Activated CD8-positive, alpha-beta memory T cell treated with anti-CD3 and anti-CD28 coated beads, Interleukin-2, amount 50 U/mL, for 4 hours (primary cell): ENCODE measurements at regions not wholly inside any gene's neighbourhood (a gene's known extent, or its start where the extent isn't known, plus 50 kb on each side); places are given as distances from the start of the nearest gene placed in this dataset.
A peak's percentile ranks its signal among the peaks of the same experiment; 100 is the strongest.

Source experiments
- DNase-seq: peaks from one replicate; pipeline ENCODE4 v3.0.0-alpha.2; 2020

DNA sequence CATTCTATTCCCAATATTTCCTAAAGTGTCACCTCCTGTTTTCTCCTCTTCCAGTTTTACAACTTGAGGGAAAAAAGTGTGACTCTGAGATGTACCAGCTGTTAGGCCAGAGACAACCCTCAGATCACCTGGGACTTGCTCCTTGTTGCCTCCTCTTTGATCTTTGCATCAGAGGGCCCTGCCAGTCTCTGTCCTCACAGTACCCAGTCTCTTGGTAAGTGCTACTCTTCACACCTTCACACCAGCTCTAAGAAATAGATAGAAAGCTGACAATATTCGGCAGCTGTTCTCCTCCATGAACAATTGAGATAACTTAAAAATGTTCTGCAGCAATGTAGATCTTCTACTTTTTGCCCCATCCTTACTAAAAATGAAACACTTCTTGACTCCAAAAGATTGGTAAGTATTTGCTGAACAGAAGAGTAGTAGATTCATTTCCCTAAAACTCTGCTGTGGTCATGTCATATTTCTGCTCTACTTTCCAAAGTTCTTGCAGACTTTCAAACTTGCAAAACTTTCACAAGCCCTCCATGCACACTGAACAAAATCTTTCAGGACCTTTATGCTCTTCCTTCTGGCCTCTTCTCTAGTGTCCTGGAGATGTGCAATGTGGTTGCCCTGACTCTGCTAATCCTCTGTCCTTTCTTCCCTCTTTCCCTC lies 188.6 kb downstream of the SNX18 start:
- DNase-seq, result no peak

DNA sequence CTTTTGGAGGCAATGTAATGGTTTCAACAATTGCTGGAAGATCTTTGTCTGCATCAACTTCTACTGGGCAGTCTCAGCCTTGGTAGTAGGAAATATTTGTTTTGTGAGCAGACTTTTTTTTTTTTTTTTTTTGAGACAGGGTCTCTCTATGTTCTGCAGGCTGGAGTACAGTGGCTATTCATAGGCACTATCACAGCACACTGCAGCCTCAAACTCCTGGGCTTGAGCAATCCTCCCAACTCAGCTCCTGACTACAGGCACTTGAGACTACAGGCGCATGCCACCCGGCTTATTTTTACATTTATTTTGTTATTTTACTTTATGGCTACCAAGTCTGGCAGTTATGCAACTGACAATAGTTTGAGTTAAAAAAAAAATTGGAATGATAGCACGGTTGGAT lies 187.3 kb downstream of the SNX18 start:
- DNase-seq, result no peak

DNA sequence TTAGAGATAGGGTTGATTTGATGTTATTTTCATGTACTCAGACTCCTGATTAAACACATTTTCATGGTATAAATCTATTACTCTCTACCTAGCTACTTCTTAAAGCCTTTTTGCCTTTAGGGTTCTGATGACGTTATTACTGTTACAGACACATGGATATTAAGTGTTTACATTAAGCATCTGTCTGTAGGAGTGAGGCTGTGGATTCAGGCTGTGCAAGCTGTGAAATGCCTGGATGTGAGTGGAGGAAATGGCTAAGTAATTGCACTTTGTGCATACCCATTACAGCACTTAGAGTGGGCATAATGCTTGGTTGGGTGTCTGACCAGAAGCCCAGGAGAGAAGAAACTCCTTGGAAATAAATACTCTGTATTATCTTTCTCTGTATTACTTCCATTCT lies 186.8 kb downstream of the SNX18 start:
- no peak for DNase-seq

DNA sequence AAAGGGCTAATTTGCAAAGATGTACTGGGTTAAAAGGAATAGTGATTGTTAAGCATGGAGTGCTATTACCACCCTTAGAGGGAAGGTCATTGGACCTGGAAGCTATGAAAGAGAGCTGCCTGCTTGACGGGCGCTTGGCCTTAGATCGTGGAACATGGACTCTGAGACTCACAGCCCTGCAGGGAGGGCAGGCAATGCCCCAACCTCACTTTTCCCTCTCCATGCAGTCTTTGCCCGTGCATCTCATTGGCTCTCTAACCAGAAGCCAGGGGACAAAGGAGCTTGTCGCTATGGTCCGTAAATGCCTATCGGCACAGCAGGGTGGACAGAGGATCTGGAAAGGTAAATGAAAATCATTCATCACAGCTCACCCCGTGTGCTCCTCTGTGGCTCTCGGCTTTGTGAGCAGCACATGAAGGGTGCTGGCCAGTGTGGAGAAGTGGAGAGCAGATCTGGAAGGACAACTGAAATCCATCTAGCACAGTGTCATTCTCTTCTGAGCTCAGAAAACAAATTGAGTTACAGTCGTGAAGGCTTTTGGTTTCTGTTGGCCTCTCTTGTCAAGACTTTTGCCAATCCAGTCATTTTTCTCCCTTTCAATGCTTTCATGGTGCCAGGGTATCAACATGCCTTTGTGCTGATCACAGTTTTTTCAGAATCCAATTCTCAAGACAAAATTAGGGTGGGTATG lies 186.2 kb downstream of the SNX18 start:
- no peak for DNase-seq

DNA sequence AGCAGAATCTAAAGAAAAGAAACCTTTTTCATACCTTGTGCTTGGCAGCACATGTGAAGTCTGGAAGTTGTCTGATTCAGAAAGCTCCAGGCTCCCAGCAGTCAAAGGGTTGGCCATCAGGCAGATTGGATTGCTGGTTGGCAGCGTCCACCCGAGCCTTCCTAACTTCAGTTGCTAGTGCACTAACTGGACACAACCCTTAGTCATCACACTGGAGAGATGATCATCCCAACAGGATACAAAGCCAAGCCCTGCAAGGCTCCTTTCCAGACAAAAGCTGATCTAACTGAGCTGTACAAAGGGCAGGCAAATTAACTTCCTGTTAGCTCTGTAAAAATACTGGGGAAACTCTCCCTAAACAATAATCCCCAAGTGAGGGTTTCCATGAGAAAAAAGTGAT lies 185.6 kb downstream of the SNX18 start:
- DNase-seq, result no peak

DNA sequence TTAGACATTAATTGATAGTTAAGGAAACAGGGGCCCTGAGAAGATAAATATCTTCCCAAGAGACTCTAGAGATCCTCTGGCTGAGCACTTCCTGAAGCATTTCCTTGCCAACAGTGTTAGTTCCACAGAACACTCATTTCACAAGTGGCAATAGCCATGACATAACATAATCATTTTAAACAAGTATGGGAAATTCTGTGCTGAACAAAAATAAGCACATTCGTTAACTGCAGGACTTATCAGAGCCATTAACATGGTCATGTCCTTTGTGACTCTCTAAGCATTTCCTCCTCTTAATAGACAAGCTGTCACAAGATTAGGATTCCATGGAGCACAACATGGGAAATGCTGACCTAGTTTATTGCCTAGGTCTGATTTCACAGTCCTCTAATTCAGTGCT lies 184.9 kb downstream of the SNX18 start:
- DNase-seq, result no peak

DNA sequence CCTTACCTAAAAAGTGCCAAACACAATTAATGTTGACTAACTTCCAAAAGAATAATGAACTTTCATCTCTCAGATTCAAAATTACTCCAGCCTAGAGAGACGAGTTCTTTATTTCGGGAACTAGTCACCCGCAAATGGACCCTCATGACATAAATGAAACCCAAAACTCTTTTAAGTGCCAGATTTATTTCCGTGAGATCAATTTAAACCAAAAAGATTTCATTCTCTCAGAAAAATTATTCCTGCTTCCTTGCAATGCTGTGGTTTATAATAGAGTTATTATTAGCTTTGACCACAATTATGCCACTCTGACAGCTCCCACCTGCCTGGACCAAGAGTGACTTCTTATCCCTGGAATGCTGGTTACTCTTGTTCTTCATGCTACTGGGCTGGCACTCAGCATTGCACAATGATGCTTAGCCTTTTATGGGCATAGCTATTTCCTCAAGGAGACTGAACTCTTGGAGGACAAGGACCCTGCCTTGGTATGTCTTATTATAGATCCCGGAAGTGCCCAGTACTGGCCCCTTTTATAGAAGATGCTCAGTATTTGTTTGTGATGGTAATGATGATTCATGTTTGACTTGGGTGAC lies 183.5 kb downstream of the SNX18 start:
- DNase-seq, result no peak

DNA sequence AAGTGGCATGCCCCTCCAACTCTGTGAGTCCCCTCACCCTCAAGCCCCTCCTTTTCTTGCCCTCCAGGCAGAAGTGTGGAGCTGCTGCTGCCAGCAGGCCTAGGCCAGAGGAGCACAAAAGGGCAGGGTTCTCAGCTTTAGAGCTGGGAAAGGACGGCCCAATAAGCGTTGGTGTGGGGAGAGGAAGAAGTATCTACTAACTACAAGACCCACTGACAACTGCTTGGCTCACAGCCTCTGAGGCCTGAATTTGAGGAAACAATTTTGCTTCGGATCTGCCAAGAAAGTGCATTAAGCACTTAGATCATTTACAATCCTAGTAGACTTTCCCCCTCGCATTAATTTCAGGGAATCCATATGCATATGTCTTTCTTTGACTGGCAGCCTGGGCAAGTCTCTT lies 179.4 kb downstream of the SNX18 start:
- no peak for DNase-seq

DNA sequence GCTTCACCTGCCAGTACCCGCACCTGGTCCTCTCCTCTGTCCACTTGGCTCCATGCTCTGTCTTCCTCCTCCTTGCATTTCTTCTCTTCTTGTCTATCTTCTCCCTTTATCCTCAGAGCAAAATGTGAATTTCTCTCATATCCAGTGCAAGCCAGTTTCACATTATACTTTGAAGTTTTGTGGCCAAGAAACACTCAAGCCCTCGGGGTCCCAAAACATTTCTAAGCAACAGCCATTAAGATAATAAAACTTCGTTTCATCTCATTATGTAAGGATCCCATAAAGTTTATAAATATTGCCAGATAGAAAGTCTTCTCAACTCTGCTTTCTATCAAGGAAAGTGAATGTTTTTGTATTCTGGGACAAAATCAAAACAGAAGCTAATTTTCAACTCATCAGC lies 178.8 kb downstream of the SNX18 start:
- DNase-seq, result no peak

DNA sequence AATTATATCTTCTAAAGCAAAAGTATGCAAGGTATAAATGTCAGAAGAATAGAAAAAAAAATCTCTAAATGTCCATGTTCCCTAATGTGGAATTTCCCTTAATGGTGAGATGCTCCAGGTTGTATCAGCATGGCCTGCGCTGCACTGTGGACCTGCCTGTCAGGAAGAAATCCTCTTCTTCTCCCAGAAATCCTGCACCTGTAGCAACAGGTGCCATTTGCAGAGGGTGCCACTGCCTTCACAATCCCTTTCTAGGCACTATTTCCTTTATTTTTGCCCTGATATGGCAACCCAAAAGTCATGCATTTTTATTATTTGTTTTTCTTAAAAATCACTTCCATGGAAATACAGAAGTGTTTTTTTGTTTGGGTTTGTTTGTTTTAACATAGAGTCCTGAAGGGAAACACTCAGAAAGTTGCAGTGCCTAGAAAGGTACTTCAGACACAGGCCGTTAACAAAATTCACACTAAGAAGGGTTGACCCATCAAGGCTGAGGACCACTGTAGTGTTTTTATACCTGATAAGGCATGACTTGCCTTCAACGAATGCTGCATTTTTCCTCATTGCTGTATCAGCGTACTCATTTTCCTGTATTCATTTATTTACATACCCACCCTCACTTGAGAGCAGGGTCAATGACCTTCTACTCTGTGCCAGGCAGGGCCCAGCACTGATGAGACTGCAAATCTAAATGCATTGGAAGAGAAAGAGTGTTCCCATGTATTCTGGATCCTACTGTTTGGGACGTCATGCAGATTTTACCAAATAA lies 177.8 kb downstream of the SNX18 start:
- DNase-seq, result no peak

DNA sequence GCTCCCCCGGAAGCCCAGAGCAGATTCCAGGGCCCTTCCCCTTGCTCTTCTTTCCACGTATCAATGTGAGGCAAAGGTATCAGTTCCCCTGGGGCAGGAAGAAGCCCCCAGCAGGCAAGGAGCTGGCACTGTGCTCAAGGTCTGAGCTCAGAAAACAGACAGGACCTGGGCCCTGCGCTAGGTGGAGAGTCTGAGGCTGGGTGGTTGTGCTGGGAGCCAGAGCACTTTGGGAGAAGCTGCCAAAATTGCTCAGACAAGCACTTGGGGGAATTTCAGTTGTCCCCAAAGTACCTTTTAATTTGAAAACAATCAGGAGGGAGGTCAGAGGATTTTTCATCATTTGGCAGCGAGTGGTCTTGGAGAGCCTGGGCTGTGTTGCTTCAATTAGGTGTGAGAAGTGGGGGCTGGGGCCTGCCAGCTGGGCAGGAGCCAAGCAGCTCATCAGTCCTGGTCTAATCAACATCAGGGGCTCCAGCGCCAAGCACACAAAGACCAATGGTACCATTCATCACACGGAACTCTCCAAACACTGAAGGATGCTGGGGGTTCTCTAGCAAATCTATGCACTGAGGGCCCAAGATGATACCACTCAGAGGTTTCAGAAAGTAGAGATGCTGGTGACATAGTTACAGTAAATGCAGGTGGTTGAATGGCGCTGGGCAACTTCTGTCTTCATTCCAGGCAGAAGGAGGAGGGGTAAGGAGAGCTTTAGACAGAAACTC lies 176.5 kb downstream of the SNX18 start:
- no peak for DNase-seq

DNA sequence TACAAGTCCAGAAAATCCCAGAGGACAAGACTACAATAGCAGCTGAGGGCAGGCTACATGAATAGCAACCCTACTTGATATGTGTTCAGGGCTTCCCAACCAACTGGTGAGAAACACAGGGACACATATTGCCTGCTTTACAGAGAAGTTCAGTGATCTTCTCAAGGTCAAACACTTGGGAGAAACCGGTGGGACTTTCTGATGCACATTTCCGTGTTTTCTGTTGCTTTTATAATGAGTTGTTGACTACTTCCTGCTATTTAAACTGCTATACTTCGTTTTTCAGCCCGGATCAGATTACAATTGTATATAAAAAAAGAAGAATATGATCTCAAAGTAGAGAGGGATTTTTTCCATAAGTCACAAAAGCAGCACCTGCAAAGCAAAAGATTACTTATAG lies 175.1 kb downstream of the SNX18 start:
- no peak for DNase-seq

DNA sequence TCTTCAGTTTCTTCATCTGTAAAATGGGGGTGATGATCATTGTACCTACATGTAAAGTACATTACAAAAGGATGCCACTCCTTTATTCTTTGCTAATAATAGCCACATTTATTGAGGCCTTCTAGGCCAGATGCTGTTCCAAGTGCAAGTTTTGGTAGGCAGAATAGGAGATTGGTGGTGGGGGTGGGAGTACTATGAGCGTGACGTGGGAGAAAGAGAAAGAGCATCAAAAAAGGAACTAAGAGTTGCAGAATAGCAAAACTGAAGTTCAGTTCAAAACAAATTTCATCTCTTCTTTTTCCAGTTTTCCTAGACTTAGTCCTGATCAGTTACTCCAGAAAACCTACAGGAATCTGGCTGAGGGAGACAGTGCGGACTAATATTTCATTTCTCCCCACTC lies 174.1 kb downstream of the SNX18 start:
- no peak for DNase-seq

DNA sequence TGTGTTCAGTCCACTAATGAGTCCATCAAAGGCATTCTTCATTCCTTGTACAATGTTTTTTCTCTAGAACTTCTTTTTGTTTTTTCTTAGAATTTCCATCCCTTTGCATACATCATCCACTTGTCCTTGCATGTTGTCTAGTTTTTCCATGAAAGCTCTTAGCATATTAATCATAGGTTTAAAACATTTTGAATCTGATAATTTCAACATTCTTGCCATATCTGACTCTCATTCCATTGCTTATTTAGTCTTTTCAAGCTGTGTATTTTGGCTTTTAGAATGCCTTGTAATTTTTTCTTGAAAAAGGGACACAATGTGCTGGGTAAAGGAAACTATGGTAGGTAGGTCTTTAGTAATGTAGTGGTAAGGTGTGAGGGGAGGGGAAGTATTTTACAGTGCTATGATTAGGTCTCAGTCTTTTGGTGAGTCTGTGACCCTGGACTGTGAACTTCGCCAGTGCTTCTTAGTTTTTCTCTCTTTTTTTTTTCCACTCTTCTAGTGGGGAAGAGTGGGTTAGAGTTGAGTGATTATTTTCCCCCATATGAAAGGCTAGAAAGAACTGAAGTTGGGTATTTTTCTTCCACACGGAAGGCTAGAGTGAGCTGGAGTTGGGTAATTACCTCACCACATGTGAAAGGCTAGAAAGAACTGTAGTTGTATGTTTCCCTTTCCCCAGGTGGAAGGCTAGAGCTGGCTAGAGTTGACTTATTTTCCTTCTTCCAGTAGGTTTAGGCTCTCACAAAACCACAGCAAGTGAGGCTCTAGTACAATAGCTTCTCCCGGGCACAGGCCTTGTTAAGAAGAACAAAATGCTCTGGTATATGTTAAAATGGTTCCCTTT lies 172.1 kb downstream of the SNX18 start:
- no peak for DNase-seq

DNA sequence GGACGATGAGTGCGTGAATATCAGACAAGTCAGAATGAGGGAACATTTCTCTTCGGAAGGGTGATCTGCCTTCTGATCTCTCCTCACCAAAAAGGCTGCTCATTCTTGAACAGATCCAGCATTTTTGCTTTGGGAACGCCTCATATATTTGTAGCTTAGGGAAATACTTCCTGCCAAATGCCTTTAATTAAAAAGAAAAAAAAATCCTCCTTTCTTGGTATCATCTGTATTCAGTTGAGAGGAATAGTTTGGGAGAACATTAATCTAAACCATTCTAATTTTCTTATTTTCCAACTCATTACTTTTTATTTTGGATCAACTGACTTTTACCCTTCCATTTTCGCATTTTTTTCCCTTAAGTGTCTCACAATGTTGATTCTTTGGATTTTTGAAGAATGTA lies 163.4 kb downstream of the SNX18 start:
- DNase-seq, result no peak

DNA sequence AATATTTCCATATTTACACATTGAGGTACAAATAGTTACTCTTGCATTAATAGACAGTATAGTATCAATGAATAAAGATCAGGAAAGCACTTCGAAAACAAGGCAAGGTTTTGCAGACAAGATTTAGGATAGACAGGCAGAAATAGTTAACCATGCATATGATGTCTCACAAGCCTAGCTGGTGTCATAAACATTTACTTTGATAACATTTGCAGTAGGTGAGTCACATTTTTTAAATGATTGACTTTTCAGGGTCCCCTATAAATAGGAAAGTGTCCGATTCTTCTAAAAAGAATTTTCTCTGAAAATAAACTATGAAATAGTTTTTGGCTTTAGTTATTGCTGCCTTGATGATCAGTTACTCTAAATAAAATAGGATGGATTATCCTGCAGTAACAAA lies 162.1 kb downstream of the SNX18 start:
- no peak for DNase-seq

DNA sequence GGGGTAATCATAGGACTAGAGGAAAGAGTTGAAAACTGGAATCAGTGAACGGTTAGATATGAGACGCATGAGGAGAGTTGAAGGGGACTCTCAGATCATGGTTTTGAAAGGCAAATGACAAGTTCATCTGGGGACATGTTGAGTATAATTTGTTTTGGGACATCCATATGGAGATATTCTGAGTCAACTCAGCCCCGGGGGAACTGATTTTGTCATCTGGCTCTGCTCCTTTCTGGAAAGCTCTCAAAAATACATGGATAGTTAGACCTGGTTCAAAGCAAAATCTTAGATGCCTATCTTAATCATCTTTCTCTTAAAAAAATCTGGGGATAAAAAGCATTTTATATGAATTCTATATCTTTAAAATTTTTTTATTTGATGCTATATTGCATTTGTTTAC lies 161.2 kb downstream of the SNX18 start:
- DNase-seq, result no peak

DNA sequence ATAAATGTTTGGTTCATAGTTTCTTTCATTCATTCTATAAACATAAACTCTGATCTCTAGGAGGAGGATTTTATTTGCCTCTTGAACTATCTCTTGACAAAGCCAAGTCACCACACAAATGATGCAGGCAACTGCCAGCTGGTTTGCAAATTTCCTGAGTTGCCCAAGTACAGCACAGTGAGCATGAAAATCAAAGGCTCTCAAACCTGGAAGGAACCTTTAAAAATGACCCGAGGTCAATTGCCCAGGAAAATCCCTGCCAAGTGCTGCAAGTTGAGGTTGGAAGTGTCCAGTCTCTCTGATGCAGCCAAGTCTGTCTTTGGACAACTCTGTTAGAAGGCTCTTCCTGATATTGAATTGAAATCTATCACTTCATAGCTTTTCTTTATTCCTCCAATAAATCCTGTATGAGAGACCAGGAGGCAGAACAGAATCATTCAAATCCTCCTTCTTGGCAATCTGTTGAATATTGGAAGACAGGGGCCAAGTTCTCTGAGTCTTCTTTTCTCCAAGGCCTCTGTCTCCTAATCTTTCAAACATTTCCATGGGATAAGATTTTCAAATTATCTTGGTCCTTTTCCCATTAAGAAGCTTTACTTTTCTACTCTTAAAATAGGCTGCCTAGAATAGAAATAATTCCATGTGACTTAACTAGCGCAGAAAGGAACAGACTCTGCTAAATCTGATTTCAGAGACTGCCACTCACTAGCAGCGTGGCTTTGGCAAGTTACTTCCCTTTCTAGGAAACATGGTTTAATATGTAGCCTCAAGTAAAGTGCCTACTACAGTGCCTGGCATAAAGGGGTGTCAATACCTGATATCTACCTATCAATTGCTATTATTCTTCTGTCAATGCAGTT lies 159.2 kb downstream of the SNX18 start:
- no peak for DNase-seq

DNA sequence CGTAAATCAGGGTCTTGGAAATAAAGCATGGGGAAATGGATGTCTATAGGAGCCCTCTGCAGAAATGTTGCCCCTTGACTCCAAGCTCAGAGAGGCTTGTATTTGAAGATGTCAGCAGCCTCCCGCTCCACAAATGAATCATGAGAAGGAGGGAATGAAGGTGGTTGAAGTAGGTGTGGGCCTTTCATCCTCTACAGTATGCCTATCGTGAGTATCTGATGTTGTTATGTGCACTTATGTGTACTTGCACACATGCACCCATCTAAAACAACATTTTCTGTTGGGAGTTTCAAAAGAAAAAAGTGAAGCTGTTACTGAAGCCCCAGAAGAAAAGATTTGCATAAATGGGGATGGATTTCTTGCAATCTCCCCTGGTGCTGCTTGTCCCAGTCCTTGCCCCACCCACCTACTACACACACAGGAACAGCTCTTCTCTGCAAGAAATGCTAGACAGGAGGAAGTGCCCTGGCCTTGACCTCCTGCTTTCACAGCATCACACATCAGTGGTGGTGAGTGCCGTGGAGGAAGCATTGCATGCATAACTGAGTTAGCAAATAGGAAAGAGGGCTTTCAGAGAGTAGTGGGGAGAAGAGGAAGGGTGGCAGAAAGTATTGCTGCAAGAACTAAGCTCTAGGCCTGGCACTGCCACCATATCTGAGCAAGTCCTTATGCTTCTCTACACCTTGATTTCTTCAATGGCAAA lies 156.1 kb downstream of the SNX18 start:
- DNase-seq, result peak; percentile 19

DNA sequence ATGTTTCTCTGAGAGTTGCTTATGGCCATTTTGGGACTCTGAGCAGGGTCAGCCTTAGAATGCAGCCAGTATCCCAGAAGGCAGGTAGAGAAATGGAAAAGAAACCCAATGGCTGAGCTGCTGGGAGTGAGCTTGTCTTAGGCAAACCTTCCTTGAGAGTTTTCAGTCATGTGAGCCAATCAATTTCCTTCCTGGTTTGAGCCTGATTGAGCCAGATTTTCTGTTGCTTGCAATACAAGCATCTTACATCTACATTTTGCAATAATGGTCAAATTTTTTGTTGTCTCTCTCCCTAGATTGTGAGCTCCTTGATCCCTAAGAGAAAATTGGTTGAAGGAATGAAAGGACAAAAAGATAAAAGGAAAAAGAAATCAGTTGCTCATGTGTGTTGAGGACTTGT lies 155.3 kb downstream of the SNX18 start:
- no peak for DNase-seq

DNA sequence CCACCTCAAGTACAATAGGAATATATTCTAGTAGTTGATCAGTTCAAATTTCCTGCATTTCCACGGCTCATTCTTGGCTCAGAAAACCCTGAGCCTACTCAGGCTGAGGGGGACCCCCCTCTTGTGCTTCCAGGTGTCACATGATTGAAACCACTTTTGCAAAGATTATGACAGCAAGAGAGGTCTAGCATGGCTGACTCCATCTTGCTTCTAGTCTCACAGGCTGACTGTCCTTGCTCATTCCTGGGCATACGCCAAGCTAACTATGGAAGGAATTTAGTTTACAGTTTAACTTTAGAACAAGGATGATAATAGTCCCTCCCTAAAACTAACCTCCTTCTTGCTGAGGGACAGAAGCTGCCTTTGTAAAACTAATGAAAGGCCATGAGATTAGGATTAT lies 154.1 kb downstream of the SNX18 start:
- no peak for DNase-seq
